Trophoblast cell (in vitro differentiated cells and primary cell): ENCODE measurements at regions not wholly inside any gene's neighbourhood (a gene's known extent, or its start where the extent isn't known, plus 50 kb on each side); places are given as distances from the start of the nearest gene placed in this dataset.

ENCODE experiments used
- DNase-seq, 2 donors: peaks; one replicate each; pipeline ENCODE4 v3.0.0-alpha.2; 2016
- H2AFZ ChIP-seq: 2 replicates; pipeline ENCODE4 v1.6.1; 2013; ENCODE audit warnings: low read length, moderate library complexity, mild to moderate bottlenecking; ENCODE audit not compliant: insufficient read depth, poor library complexity
- H2AK5ac ChIP-seq: 2 replicates; pipeline ENCODE4 v1.6.1; 2013; ENCODE audit warnings: mild to moderate bottlenecking, low read length
- H2BK120ac ChIP-seq: 2 replicates; pipeline ENCODE4 v1.6.1; 2013; ENCODE audit warnings: low read length, mild to moderate bottlenecking, moderate library complexity; ENCODE audit not compliant: insufficient read depth, poor library complexity
- H2BK12ac ChIP-seq: 2 replicates; pipeline ENCODE4 v1.6.1; 2013; ENCODE audit warnings: mild to moderate bottlenecking, low read length, moderate library complexity
- H2BK5ac ChIP-seq: 2 replicates; pipeline ENCODE4 v1.6.1; 2013; ENCODE audit warnings: low read length, low read depth, moderate library complexity, mild to moderate bottlenecking; ENCODE audit not compliant: poor library complexity
- H3K14ac ChIP-seq: 2 replicates; pipeline ENCODE4 v1.6.1; 2013; ENCODE audit warnings: mild to moderate bottlenecking, low read length
- H3K18ac ChIP-seq: 2 replicates; pipeline ENCODE4 v1.6.1; 2013; ENCODE audit warnings: mild to moderate bottlenecking, low read length
- H3K23ac ChIP-seq: 2 replicates; pipeline ENCODE4 v1.6.1; 2013; ENCODE audit warnings: low read length
- H3K27ac ChIP-seq: 2 replicates; pipeline ENCODE4 v1.5.1; 2013; ENCODE audit warnings: low read depth, mild to moderate bottlenecking, inconsistent platforms, low read length, moderate library complexity
- H3K27me3 ChIP-seq: 2 replicates; pipeline ENCODE4 v1.6.1; 2013; ENCODE audit warnings: inconsistent platforms, mild to moderate bottlenecking, low read length, moderate library complexity; ENCODE audit not compliant: insufficient read depth
- H3K36me3 ChIP-seq, 2 experiments: 1 replicate in 1 of 2; 2 replicates in 1 of 2; pipeline ENCODE4 v1.6.1; 2013; ENCODE audit warnings: low read length in 2 of 2, mild to moderate bottlenecking in 2 of 2, moderate library complexity in 1 of 2; ENCODE audit not compliant: insufficient read depth in 2 of 2, control insufficient read depth in 1 of 2
- H3K4ac ChIP-seq: 2 replicates; pipeline ENCODE4 v1.6.1; 2013; ENCODE audit warnings: low read depth, mild to moderate bottlenecking, low read length, moderate library complexity
- H3K4me1 ChIP-seq, 2 experiments: 1 replicate in 1 of 2; 2 replicates in 1 of 2; pipeline ENCODE4 v1.6.1; 2013; ENCODE audit warnings: low read length in 2 of 2, mild to moderate bottlenecking in 2 of 2, moderate library complexity in 1 of 2; ENCODE audit not compliant: insufficient read depth in 2 of 2, control insufficient read depth in 1 of 2
- H3K4me2 ChIP-seq: 2 replicates; pipeline ENCODE4 v1.6.1; 2013; ENCODE audit warnings: inconsistent platforms, mild to moderate bottlenecking, low read length, moderate library complexity
- H3K4me3 ChIP-seq: 2 replicates; pipeline ENCODE4 v1.5.1; 2013; ENCODE audit warnings: mild to moderate bottlenecking, low read depth, low read length, inconsistent platforms
- H3K79me1 ChIP-seq: one replicate; pipeline ENCODE4 v1.6.1; 2013; ENCODE audit warnings: low read length
- H3K79me2 ChIP-seq: 2 replicates; pipeline ENCODE4 v1.6.1; 2013; ENCODE audit warnings: low read length, mild to moderate bottlenecking; ENCODE audit not compliant: control insufficient read depth, insufficient read depth, poor library complexity
- H3K9ac ChIP-seq: 2 replicates; pipeline ENCODE4 v1.6.1; 2013; ENCODE audit warnings: mild to moderate bottlenecking, low read length
- H3K9me3 ChIP-seq: 2 replicates; pipeline ENCODE4 v1.6.1; 2013; ENCODE audit warnings: low read depth, mild to moderate bottlenecking, control low read depth, inconsistent platforms, low read length; ENCODE audit not compliant: insufficient read depth
- H4K12ac ChIP-seq: 2 replicates; pipeline ENCODE4 v1.6.1; 2013; ENCODE audit warnings: low read depth, mild to moderate bottlenecking, low read length, moderate library complexity
- H4K8ac ChIP-seq: 2 replicates; pipeline ENCODE4 v1.6.1; 2013; ENCODE audit warnings: low read depth, mild to moderate bottlenecking, low read length, moderate library complexity
- H4K91ac ChIP-seq: one replicate; pipeline ENCODE4 v1.6.1; 2013; ENCODE audit warnings: low read depth, mild to moderate bottlenecking, low read length, moderate library complexity
- WGBS: extraction: QIAGEN DNeasy Blood & Tissue Kit; methylation state at CpG from one replicate; pipeline ENCODE4 v1.1.7; 2013; ENCODE audit warnings: missing lambda C conversion rate; ENCODE audit not compliant: insufficient read length, insufficient coverage; ENCODE audit errors: extremely low coverage; 5-methylcytosine and 5-hydroxymethylcytosine counted together

- no peak overlapping the region for H3K23ac ChIP-seq
- no peak overlapping the region for H3K4me2 ChIP-seq
- no peak overlapping the region for H3K27ac ChIP-seq
- H4K91ac ChIP-seq: no peak overlapping the region
- WGBS: no CpG with 5 or more reads among the region's 6 CpGs
- no peak overlapping the region for H4K12ac ChIP-seq
- H3K79me1 ChIP-seq: no peaks in the 10 kb centered on the region
- no peak overlapping the region for H4K8ac ChIP-seq
- H3K36me3 ChIP-seq: no peaks in the 10 kb centered on the region
- H3K4me3 ChIP-seq: no peak overlapping the region
- no peak for DNase-seq
- no peak overlapping the region for H3K4ac ChIP-seq
- no peak overlapping the region for H2BK5ac ChIP-seq
- H3K18ac ChIP-seq: no peak overlapping the region
- no peak overlapping the region for H2BK12ac ChIP-seq
- no peak overlapping the region for H3K9ac ChIP-seq
- H3K79me2 ChIP-seq: no peaks in the 10 kb centered on the region
- H2BK120ac ChIP-seq: no peak overlapping the region
- no peaks in the 10 kb centered on the region for H3K9me3 ChIP-seq
- no peak overlapping the region for H3K14ac ChIP-seq
- no peak overlapping the region for H2AK5ac ChIP-seq
- no peak overlapping the region for H2AFZ ChIP-seq
- H3K4me1 ChIP-seq: no peaks in the 10 kb centered on the region
- no peaks in the 10 kb centered on the region for H3K27me3 ChIP-seq
Measured at GRCh38 chr4:146119845-146120404, 55.6 kb upstream of the LSM6 start.

- Histone ChIP-seq H3K36me3 (no peaks in the 10 kb centered on the region), H2AK5ac (no peak overlapping the region), H2BK120ac (no peak overlapping the region), H3K4me1 (no peaks in the 10 kb centered on the region), H3K79me2 (no peaks in the 10 kb centered on the region), H3K18ac (no peak overlapping the region), H3K23ac (no peak overlapping the region), H3K79me1 (no peaks in the 10 kb centered on the region), H3K9ac (no peak overlapping the region), H3K4me3 (no peak overlapping the region), H3K14ac (no peak overlapping the region), H2AFZ (no peak overlapping the region), H2BK5ac (no peak overlapping the region), H4K12ac (no peak overlapping the region), H3K4ac (no peak overlapping the region), H3K27me3 (no peaks in the 10 kb centered on the region), H3K27ac (no peak overlapping the region), H4K91ac (no peak overlapping the region), H3K4me2 (no peak overlapping the region), H2BK12ac (no peak overlapping the region), H4K8ac (no peak overlapping the region), H3K9me3 (no peaks in the 10 kb centered on the region)
- no CpG with 5 or more reads among the region's 8 CpGs for WGBS
- DNase-seq: no peak
Measured at GRCh38 chr4:146114066-146114465, 61.5 kb upstream of the LSM6 start.

- Histone ChIP-seq H3K4me2 (no peak overlapping the region), H3K9me3 (no peaks in the 10 kb centered on the region), H3K23ac (no peak overlapping the region), H2BK5ac (no peak overlapping the region), H3K36me3 (no peaks in the 10 kb centered on the region), H3K27me3 (no peaks in the 10 kb centered on the region), H3K27ac (no peak overlapping the region), H3K4me1 (no peaks in the 10 kb centered on the region), H4K8ac (no peak overlapping the region), H3K79me1 (no peaks in the 10 kb centered on the region), H3K4me3 (no peak overlapping the region), H3K9ac (no peak overlapping the region), H4K12ac (no peak overlapping the region), H2AFZ (no peak overlapping the region), H4K91ac (no peak overlapping the region), H3K18ac (no peak overlapping the region), H3K79me2 (no peaks in the 10 kb centered on the region), H3K14ac (no peak overlapping the region), H2BK120ac (no peak overlapping the region), H2AK5ac (no peak overlapping the region), H2BK12ac (no peak overlapping the region), H3K4ac (no peak overlapping the region)
- DNase-seq: no peak
- no CpG with 5 or more reads among the region's 10 CpGs for WGBS
Measured at GRCh38 chr4:146113171-146113570, 62.3 kb upstream of the LSM6 start.

- Histone ChIP-seq H2BK12ac (no peak overlapping the region), H3K4ac (no peak overlapping the region), H3K27ac (no peak overlapping the region), H3K9me3 (no peaks in the 10 kb centered on the region), H3K4me1 (peaks cover 0 to 2% of the 10 kb centered on the region in 2 experiments), H3K4me3 (no peak overlapping the region), H3K23ac (no peak overlapping the region), H3K18ac (no peak overlapping the region), H3K36me3 (no peaks in the 10 kb centered on the region), H2BK120ac (no peak overlapping the region), H4K91ac (no peak overlapping the region), H3K79me1 (no peaks in the 10 kb centered on the region), H4K8ac (no peak overlapping the region), H3K14ac (no peak overlapping the region), H3K9ac (no peak overlapping the region), H2AFZ (no peak overlapping the region), H2AK5ac (no peak overlapping the region), H3K27me3 (no peaks in the 10 kb centered on the region), H3K79me2 (no peaks in the 10 kb centered on the region), H3K4me2 (no peak overlapping the region), H4K12ac (no peak overlapping the region), H2BK5ac (no peak overlapping the region)
- no peak for DNase-seq
Measured at GRCh38 chr4:146112389-146112788, 63.1 kb upstream of the LSM6 start.
